ENCODE measurements at regions not wholly inside any gene's neighbourhood (a gene's known extent, or its start where the extent isn't known, plus 50 kb on each side); places are given as distances from the start of the nearest gene placed in this dataset.
"Not testable (repeated sequence)": the region's sequence is repeated elsewhere in the genome, so short reads cannot be mapped to it uniquely, and the experiment has no call there.

- no peak for DNase-seq (ENCODE audit: low spot score)
- no peak for TF ChIP-seq CTCF (IDR thresholded peaks at IDR 0.05; ENCODE audit: extremely low read depth, missing control alignments)
Measured at GRCh38 chr5:94080390-94080789, 339.0 kb upstream of the POU5F2 start.

DNA sequence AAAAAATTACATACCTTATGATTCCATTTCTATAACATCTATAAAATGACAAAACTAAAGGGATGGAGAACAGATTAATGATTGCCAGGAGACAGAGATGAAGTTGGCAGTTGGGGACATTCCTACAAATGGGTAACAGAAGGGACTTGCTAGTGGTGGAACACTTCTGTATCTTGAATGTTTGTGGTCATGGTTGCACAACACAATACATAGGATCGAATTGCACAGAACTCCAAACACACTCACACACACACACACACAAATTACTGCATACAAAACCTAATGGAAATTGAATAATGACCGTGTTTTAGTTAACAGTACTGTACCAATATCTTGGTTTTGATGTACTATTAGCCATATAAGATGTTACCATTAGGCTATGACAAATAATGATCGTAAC, 330.7 kb upstream of the POU5F2 start:
- no peak for DNase-seq (ENCODE audit: low spot score)
- no peak for TF ChIP-seq CTCF (IDR thresholded peaks at IDR 0.05; ENCODE audit: extremely low read depth, missing control alignments)

DNA sequence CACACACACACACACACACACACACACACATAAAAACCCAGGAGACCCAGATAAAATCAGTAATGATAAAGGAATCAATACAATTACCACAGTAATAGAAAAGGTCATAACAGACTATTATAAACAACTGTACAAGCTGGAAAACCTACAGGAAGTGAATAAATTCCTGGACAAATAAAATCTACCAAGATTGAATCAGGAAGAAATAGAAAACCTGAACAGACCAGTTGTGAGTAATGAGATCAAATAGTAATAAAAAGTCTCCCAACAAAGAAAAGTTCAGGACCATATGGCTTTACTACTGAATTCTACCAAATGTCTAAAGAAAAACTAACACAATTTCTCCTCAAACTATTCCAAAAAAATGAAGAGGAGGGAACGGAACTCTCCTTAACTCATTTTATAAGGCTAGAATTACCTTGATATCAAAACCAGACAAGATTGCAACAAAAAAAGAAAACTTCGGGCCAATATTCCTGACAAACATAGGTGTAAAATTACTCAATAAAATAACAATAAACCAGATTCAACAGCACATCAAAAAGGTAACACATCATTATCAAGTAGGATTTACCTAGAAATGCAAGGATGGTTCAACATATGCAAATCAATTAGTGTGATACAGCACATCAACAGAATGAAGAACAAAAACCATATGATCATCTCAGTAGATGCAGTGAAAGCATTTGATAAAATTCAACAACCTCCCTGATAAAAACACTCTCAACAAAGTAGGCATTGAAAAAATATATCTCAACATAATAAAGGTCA, 325.2 kb upstream of the POU5F2 start:
- no peak for DNase-seq (ENCODE audit: low spot score)
- TF ChIP-seq CTCF (IDR thresholded peaks at IDR 0.05; ENCODE audit: extremely low read depth, missing control alignments) = no peak

DNA sequence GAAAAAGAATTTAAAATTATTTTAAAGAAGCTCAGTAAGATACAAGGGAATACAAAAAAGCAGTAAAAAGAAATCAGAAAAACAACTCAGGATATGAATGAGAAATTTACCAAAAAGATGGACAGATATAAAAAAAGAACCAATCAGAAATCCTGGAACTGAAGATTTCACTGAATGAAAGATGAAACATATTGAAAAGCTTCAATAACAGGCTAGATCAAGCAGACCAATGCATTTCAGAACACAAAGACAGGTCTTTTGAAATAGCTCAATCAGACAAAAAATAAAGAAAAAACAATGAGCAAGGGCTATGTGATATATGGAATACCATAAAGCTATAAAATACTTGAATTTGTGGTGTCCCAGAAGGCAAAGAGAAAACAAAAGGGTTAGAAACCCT, 322.6 kb upstream of the POU5F2 start:
- no peak for TF ChIP-seq CTCF (IDR thresholded peaks at IDR 0.05; ENCODE audit: extremely low read depth, missing control alignments)
- DNase-seq (ENCODE audit: low spot score) = no peak

DNA sequence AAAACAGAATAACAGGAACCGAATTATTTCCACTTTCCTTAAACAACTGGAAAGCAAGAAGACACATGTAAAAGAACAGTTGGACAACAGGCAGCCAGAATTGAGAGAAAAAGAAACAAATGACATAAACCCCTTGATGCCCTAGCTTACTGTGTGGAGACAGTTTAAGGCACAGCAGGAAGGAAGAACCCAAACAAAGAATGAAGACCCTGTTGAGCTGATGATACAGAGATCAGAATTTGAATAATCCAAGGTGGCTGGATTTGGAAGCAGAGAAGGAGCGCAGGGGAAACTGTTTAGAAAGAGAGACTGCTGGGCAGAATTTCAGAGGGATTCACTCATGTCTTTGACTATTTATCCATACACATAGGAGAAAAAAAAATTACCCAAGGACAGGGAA, 316.3 kb upstream of the POU5F2 start:
- DNase-seq (ENCODE audit: low spot score) = no peak
- no peak for TF ChIP-seq CTCF (IDR thresholded peaks at IDR 0.05; ENCODE audit: extremely low read depth, missing control alignments)

GRCh38 chr5:94057217-94057616, 315.8 kb upstream of the POU5F2 start:
- DNase-seq (ENCODE audit: low spot score) = no peak
- no peak for TF ChIP-seq CTCF (IDR thresholded peaks at IDR 0.05; ENCODE audit: extremely low read depth, missing control alignments)

- not testable (repeated sequence) for DNase-seq (ENCODE audit: low spot score)
Measured at GRCh38 chr5:94049307-94049922, 308.0 kb upstream of the POU5F2 start.
